Psoas muscle (tissue), 7 donors: ENCODE measurements at regions not wholly inside any gene's neighbourhood (a gene's known extent, or its start where the extent isn't known, plus 50 kb on each side); places are given as distances from the start of the nearest gene placed in this dataset.
A peak's percentile ranks its signal among the peaks of the same experiment; 100 is the strongest.

Experiments
- ATAC-seq, 4 donors: fragments of 200-7000 bp; cut with Tn5 transposase; one replicate each; pipeline ENCODE4 v1.9.1; 2020; ENCODE audit warnings: moderate library complexity in 3 of 4, mild to moderate bottlenecking in 2 of 4
- DNase-seq, 2 donors: peaks; one replicate each; pipeline ENCODE4 v3.0.0-alpha.2; 2020
- H3K27ac ChIP-seq: fragments of 200-600 bp; one replicate; pipeline ENCODE4 v1.8.0; 2022
- H3K27me3 ChIP-seq, 3 donors: fragments of 200-600 bp in 1 of 3; one replicate each; pipeline versions ENCODE4 v1.6.1 to v1.8.0; 2013 to 2022; ENCODE audit warnings: low read length in 2 of 3, mild to moderate bottlenecking in 2 of 3, moderate library complexity in 1 of 3; ENCODE audit not compliant: insufficient read depth in 3 of 3
- H3K36me3 ChIP-seq, 2 donors: fragments of 200-600 bp in 1 of 2; one replicate each; pipeline versions ENCODE4 v1.6.1 to v1.8.0; 2013 to 2022; ENCODE audit warnings: low read depth in 1 of 2, mild to moderate bottlenecking in 1 of 2, moderate library complexity in 1 of 2; ENCODE audit not compliant: insufficient read depth in 1 of 2
- H3K4me1 ChIP-seq: fragments of 200-600 bp; one replicate; pipeline ENCODE4 v1.8.0; 2022
- H3K4me3 ChIP-seq: fragments of 200-600 bp; one replicate; pipeline ENCODE4 v1.8.0; 2022; ENCODE audit warnings: mild to moderate bottlenecking
- H3K9me3 ChIP-seq: fragments of 200-600 bp; one replicate; pipeline ENCODE4 v1.8.0; 2022
- CTCF ChIP-seq: fragments of 200-600 bp; IDR thresholded peaks from one replicate; pipeline ENCODE4 v1.8.0; 2022; ENCODE audit warnings: antibody characterized with exemption
- WGBS, 3 donors: extraction: QIAGEN DNeasy Blood & Tissue Kit; methylation state at CpG; one replicate each; pipeline versions ENCODE4 v1.1.6 to v1.1.7; 2013; 5-methylcytosine and 5-hydroxymethylcytosine counted together
- intact Hi-C, 2 donors: fragments of 100-400 bp; cut with DNase I; formaldehyde crosslinking; loops; one replicate each; pipeline versions ENCODE4 v1.11.0 to v1.14.2; 2022
- donor health status: healthy with polysubstance abuse.
- donor health status: DM: no; HTN: no; CAD: no; lungs with moderate emphysema.
- donor health status: Bipolar disorder and iron deficiency.
- donor health status: healthy.
- donor health status: DM: yes; HTN: yes; CAD: no.
- donor health status: DM: no; HTN: no; CAD: no.
- donor health status: DM: yes; HTN: yes; CAD: no.

- intact Hi-C loops: no loop called here
- no peak for DNase-seq
- Histone ChIP-seq H3K9me3 (no peaks in the 10 kb centered on the region), H3K27me3 (no peaks in the 10 kb centered on the region), H3K27ac (no peak overlapping the region), H3K4me1 (peaks cover 10% of the 10 kb centered on the region), H3K4me3 (no peak overlapping the region), H3K36me3 (no peaks in the 10 kb centered on the region)
- 21 to 47% (median 33%) methylated on average over 1 of the region's 1 CpG for WGBS, 3 donors
- TF ChIP-seq CTCF: no peak
- ATAC-seq: peak in 2 of 4 donors; percentile 18 to 67
These were observed 127.2 kb upstream of the FGGY start for GRCh38 chr1:59169703-59170102.

- WGBS, 3 donors: 71 to 86% (median 75%) methylated on average over 3 of the region's 3 CpGs
- H3K4me1 ChIP-seq: peaks cover under 1% of the 10 kb centered on the region
- no peaks in the 10 kb centered on the region for H3K36me3 ChIP-seq
- ATAC-seq (no peak), DNase-seq (no peak)
- intact Hi-C loops: no loop called here
- H3K4me3 ChIP-seq: no peak overlapping the region
- H3K27ac ChIP-seq: no peak overlapping the region
- no peaks in the 10 kb centered on the region for H3K27me3 ChIP-seq
- no peaks in the 10 kb centered on the region for H3K9me3 ChIP-seq
- no peak for TF ChIP-seq CTCF
These were observed 126.2 kb upstream of the FGGY start for GRCh38 chr1:59170659-59171058.

GRCh38 chr1:59171788-59172187 is 125.1 kb upstream of the FGGY start:
- ATAC-seq (no peak), DNase-seq (no peak)
- H3K4me1 ChIP-seq: no peaks in the 10 kb centered on the region
- H3K27me3 ChIP-seq: no peaks in the 10 kb centered on the region
- no peaks in the 10 kb centered on the region for H3K9me3 ChIP-seq
- TF ChIP-seq CTCF: no peak
- intact Hi-C loops: no loop called here
- H3K4me3 ChIP-seq: no peak overlapping the region
- WGBS, 3 donors: 61 to 85% (median 68%) methylated on average over 4 of the region's 4 CpGs
- no peak overlapping the region for H3K27ac ChIP-seq
- H3K36me3 ChIP-seq: no peaks in the 10 kb centered on the region

- no peaks in the 10 kb centered on the region for H3K9me3 ChIP-seq
- TF ChIP-seq CTCF: no peak
- intact Hi-C loops: no loop called here
- H3K27me3 ChIP-seq: no peaks in the 10 kb centered on the region
- no peak for ATAC-seq
- no peaks in the 10 kb centered on the region for H3K36me3 ChIP-seq
- 96 to 100% (median 99%) methylated on average over 1 of the region's 1 CpG for WGBS, 3 donors
- no peaks in the 10 kb centered on the region for H3K4me1 ChIP-seq
- H3K27ac ChIP-seq: no peak overlapping the region
- no peak overlapping the region for H3K4me3 ChIP-seq
- no peak for DNase-seq
These were observed 124.2 kb upstream of the FGGY start for GRCh38 chr1:59172693-59173092.

GRCh38 chr1:59173721-59174120 is 123.2 kb upstream of the FGGY start:
- ATAC-seq: no peak
- Histone ChIP-seq H3K27ac (no peak overlapping the region), H3K9me3 (no peaks in the 10 kb centered on the region), H3K36me3 (no peaks in the 10 kb centered on the region), H3K27me3 (no peaks in the 10 kb centered on the region), H3K4me3 (no peak overlapping the region), H3K4me1 (no peaks in the 10 kb centered on the region)
- no peak for DNase-seq
- WGBS, 3 donors: 35 to 61% (median 43%) methylated on average over 1 of the region's 1 CpG
- intact Hi-C loops: no loop called here
- no peak for TF ChIP-seq CTCF
